Right hindlimb (tissue), 1 donor: ENCODE measurements at regions not wholly inside any gene's neighbourhood (a gene's known extent, or its start where the extent isn't known, plus 50 kb on each side); places are given as distances from the start of the nearest gene placed in this dataset.

Source experiments
- DNase-seq: peaks from one replicate; pipeline ENCODE4 v3.0.0-alpha.2; 2018

- no peak for DNase-seq
These were observed 903.8 kb downstream of the EFNA5 start for GRCh38 chr5:106766916-106767315.

- no peak for DNase-seq
These were observed 911.2 kb downstream of the EFNA5 start for GRCh38 chr5:106759581-106759980.

- DNase-seq = no peak
These were observed 911.6 kb downstream of the EFNA5 start for GRCh38 chr5:106759152-106759551.

DNA sequence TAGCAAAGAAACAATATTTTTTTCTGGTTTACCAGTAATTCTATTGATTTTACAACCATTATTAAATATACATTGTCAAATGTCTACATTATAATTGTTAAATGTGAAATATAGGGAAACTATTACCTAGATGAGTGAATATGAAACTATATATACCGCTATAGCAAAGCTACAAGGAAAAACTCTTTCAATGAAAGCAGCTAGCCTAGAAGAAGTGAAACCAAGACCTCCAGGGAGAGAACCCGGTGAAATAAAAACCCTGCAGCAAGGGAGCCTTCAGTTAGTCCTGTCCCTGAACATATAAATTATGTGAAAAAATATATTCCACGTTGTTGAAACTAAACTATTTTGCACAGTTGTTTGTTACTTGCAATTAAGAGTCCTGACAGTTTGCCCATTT, 913.1 kb downstream of the EFNA5 start:
- no peak for DNase-seq

GRCh38 chr5:106755789-106756188, 914.9 kb downstream of the EFNA5 start:
- DNase-seq = no peak

DNA sequence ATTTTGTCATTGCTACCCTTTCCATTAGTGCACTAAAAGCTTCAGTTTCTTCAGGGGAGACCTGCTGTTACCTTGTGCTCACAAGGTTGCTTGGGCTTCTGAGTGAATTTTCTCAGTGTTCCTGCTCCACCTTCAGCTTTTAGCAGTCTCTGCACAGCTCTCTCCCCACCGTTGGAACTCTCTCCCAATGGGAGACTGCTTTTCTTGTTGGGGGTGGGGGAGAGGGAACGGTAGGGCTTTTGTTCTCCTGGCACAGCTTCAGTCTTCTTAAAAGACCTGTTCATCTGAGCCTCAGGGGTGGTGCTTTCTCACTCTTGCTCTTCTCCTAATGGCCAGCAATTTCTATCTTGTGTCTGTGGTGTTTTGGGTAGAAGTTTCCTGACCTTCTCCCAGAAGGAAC, 915.7 kb downstream of the EFNA5 start:
- DNase-seq = no peak

DNA sequence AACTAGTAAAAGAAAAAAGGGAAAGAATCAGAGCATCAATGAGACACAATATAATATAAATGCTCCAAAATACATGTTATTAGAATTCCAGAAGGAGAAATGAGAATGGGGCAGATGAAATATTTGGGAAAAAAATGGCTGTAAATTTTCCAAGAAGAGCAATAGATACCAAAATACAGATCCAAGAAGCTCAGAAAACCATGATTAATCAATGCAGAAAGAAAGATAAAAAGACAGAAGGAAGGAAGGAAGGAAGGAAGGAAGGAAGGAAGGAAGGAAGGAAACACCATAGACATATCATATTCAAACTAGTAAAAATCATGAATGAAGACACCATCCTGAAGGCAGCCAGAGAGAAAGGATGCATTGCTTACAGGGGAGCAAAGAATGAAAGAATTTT, 920.9 kb downstream of the EFNA5 start:
- no peak for DNase-seq

GRCh38 chr5:106739127-106739526, 931.6 kb downstream of the EFNA5 start:
- DNase-seq = no peak

DNA sequence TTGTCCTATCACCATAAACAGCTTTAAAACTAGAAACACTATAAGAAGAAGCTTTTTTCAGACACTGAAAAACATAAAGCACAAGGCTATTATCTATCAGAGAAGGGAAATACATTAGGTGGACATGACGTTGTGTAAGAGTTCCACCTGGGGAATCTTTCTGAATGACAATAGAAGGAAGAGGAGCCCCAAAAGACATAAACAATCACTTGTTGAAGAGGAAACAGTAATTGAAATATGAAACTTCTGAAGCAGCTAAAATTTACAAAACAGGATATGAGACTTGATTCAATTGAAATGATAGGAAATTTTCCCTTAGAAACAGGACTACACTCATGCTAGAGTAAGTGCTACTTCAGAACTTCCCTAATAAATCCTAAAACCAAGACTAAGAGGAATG, 933.6 kb downstream of the EFNA5 start:
- DNase-seq = no peak

GRCh38 chr5:106732624-106733023, 938.1 kb downstream of the EFNA5 start:
- DNase-seq = no peak

DNA sequence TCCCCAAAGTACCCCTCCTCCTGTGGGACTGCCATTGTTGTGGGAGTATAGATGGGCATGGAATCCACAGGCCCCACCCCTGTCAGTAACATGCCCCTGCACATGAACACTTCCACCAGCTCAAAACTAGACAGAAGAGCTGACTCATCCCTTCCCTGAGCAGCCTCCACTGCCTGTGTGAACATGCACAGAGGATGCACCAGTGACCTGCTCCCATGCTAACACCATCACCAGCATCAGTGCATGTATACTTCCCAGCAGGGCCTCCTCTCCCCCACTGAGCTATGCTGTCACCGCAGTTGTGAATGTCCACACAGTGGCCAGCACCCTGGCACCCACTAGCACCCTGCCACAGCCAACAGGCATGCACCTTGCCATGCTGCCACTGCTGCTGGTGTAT, 939.8 kb downstream of the EFNA5 start:
- no peak for DNase-seq

- DNase-seq = no peak
These were observed 940.2 kb downstream of the EFNA5 start for GRCh38 chr5:106730506-106730905.

DNA sequence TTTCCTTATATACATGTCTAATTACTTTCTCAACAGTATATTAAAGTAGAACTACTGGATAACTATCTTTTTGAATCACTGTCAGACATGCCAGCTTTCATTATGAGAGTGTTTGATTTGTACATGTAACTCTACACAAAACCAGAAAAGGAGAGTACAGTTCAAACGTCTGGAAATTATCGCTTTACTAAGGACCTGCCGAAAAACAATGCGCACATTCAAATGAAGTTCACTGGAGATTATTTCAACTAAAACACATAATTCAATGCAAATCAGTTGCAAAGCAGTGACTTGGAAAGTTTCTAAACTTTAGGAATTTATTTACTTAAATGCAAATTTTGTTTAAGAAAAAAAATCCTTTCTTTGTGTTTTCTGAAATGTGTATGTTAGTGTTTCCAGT, 942.5 kb downstream of the EFNA5 start:
- no peak for DNase-seq

DNA sequence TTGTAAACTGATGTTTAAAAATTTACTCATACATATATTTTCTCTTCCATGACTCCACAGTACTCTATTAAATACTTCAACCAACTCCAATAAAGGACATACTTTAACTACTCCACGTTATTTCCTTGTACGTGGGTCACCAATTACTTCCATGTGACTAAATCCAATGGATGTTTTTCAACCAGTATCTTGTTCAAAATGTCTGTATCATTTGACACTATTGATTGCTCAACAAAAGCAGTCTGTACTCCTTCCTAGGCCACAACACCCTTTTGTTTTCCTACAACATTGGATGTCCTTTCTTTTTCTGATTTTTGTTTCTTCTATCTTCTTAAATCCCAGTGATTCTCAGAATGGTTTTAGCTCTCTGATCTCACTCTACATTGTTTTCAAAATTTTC, 943.7 kb downstream of the EFNA5 start:
- DNase-seq = no peak

DNA sequence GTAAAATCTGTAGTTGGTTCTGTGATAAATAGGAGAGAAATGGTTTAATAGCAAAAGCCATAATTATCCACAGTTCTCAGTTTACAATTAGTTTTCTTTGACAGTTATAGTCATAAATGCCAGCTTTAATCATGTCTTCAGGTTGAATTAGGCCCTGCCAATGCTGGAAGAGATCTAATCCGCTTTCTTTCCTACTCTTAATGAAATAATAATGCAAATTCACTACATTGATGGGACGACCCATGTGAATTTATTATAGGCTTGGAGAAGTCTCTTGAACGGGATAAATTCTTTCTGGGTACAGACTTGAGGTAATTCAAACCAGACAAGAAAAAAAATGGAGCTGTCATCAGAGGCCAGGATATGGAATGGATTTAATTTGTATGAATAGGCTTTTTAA, 950.4 kb downstream of the EFNA5 start:
- DNase-seq = no peak

- DNase-seq = no peak
These were observed 970.9 kb downstream of the EFNA5 start for GRCh38 chr5:106699796-106700195.

GRCh38 chr5:106699198-106699597, 971.5 kb downstream of the EFNA5 start:
- no peak for DNase-seq

- no peak for DNase-seq
These were observed 972.6 kb downstream of the EFNA5 start for GRCh38 chr5:106698169-106698568.

DNA sequence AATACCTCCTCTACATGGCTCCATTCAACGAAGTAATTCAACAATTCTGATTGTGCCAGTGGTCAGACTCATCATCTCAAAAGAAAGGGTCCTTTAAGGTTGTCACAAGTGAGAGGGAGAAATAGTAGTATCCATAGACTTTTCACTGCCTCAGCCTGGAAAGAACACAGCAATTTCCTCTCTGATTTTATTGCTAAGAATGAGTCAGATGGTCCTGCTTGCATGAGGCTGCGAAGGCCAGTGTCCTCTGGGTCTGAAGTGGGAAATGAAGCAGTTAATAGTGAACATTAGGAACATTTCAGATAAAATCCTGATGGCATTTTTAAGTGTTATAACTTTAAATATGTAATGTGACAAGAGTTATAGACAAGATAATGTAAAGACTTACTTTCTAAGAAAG, 979.0 kb downstream of the EFNA5 start:
- no peak for DNase-seq

GRCh38 chr5:106690585-106690984, 980.2 kb downstream of the EFNA5 start:
- DNase-seq = no peak

- no peak for DNase-seq
These were observed 990.4 kb downstream of the EFNA5 start for GRCh38 chr5:106680330-106680729.

GRCh38 chr5:106677057-106677456, 993.7 kb downstream of the EFNA5 start:
- DNase-seq = no peak

DNA sequence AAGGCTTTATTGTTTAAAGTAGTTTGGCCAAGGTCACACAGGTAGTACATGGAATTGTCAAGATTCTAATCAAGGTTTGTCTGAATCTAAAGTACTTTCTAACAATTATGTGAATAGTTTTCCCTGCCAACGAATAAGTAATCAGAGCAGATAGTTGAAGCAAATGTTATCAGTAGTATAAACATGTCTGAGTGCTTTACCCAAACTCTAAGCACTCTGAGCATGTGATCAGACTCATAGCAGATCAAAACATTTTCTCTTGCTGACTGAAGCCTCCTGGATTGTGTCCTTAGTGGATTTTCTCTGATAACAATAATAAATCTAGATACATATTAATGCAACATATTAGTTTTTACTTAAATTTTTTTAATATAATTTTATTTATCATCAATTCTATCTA, 995.0 kb downstream of the EFNA5 start:
- no peak for DNase-seq

DNA sequence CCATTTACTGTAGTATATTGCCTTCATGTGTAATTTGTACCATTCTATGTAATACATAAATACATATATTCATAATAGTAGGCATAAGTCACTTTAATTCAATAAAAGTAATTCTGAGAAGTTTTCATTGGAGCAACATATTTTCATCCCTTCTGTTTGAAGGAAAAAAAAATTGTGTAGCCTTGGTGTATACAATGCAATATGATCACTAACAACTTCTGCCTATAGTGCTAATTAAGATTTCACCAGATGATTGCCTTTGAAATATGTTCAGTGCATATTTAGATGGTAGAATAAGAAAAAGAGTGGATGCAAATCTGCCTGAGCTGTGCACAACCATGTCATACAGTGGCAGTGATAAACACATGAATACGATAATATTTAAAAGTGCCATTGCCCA, 996.8 kb downstream of the EFNA5 start:
- no peak for DNase-seq

- DNase-seq = no peak
These were observed 1008.9 kb downstream of the EFNA5 start for GRCh38 chr5:106661866-106662265.

DNA sequence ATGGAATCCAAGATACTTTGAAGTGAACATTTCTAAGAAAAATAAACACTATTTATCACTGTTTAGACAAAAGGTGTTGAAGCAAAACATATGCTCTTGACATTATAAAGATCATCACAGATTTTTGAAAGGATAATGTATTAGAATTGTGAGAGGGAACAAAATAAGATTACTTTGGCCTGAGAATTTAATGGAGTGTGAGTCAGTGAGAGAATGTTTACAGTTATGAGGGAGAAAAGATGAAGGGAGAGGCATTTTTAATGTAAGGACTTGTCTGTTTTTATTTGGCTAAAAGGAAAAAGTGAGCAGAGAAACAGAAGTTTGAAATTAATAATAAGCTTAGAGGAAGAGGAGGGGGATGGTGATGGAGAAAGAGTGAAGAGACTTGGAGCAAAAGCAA, 1010.1 kb downstream of the EFNA5 start:
- DNase-seq = no peak
